ENCODE measurements at regions not wholly inside any gene's neighbourhood (a gene's known extent, or its start where the extent isn't known, plus 50 kb on each side); places are given as distances from the start of the nearest gene placed in this dataset.

DNA sequence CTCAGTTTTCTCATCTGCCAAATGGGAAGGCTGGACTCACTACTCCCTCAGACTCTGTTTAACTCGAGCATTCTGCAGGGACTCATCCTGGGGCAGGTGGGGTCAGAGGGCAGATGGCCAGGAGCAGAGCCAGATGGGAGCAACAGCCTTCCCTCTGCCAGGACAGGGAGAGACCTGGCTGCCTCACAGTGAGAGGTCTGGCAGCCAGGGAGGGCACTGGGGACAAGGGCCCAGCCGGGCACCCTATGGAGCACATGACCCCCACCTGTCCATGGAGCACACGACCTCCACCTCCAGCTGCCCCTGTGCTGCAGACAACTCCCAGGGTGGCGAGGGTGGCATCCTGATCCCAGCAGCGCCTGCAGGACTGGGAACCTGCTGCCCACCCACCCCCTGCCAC is 67.4 kb downstream of the IGLL1 start:
- Histone ChIP-seq H3K9me3 (ENCODE audit: low read length) (no peaks in the 10 kb centered on the region), H3K4me1 (ENCODE audit: insufficient read depth, low read length) (peaks cover 71% of the 10 kb centered on the region), H3K27ac (ENCODE audit: extremely low read length, insufficient read depth, low read length) (no peak overlapping the region), H3K79me2 (ENCODE audit: insufficient read depth, low read length) (no peaks in the 10 kb centered on the region), H3K27me3 (ENCODE audit: control insufficient read depth in 1 of 2, insufficient read depth in 2 of 2, low read length in 2 of 2) (no peaks in the 10 kb centered on the region), H2AFZ (ENCODE audit: low read length) (no peak overlapping the region), H4K20me1 (ENCODE audit: insufficient read depth, low read length) (no peaks in the 10 kb centered on the region), H3K4me2 (ENCODE audit: low read depth, low read length) (no peak overlapping the region), H3K4me3 (replicated peaks in 1 of 3; ENCODE audit: insufficient read depth in 1 of 3, low read depth in 2 of 3, low read length in 3 of 3) (no peak overlapping the region), H3K9ac (ENCODE audit: insufficient read depth, low read depth, low read length) (no peak overlapping the region), H3K36me3 (replicated peaks in 1 of 2; ENCODE audit: control insufficient read depth in 1 of 2, insufficient read depth in 2 of 2, low read length in 2 of 2) (no peaks in the 10 kb centered on the region)
- ATAC-seq (no peak), FAIRE-seq (no peak), DNase-seq (ENCODE audit: low spot score) (no peak)
- TF ChIP-seq ZNF598 (CRISPR knock-in tag; IDR thresholded peaks at IDR 0.05; ENCODE audit: borderline replicate concordance) (no peak), ATF1 (CRISPR knock-in tag; IDR thresholded peaks at IDR 0.05) (no peak), ZNF629 (CRISPR knock-in tag; conservative IDR thresholded peaks at IDR 0.05) (peak; percentile 71)
- in situ Hi-C loops (cut with HindIII; ENCODE audit: extremely low pct_ligation_motif_present, low pct_unique_long_range_greater_than_20kb) (no loop called here), intact Hi-C loops (cut with micrococcal nuclease; ENCODE audit: unreplicated experiment) (no loop called here)
- POLR2A ChIA-PET, result no interaction called here
- BruUV-seq (replicated peaks), result no TSS peak
- WGBS (ENCODE audit: low lambda C conversion rate), result 86% methylated on average over 3 of the region's 5 CpGs
- CTCF ChIA-PET (ENCODE audit: low intra/inter-chr PET ratio, low total read pairs), result no interaction called here

DNA sequence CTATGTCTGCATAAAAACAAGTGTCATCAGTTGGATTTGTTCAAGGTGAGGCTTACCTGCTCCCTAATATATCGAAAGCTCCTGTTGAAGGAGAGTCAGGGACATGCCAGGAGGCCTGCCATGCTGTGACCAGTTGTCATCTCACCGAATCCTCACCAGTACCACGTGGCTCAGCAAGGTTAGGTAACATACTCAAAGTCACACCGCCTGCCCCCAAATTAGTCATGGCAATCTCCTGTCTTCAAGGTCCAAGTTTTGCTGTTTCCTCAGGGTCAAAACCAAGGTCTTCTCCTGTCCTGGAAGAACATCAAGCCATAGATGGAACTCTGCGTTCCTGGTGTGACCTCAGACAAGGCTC is 67.8 kb downstream of the IGLL1 start:
- H3K9me3 ChIP-seq (ENCODE audit: low read length), result no peaks in the 10 kb centered on the region
- TF ChIP-seq PRPF4 (IDR thresholded peaks at IDR 0.05; ENCODE audit: low read depth, low read length, poor library complexity, severe bottlenecking) (no peak), ZNF256 (CRISPR knock-in tag; conservative IDR thresholded peaks at IDR 0.05) (no peak), BHLHE40 (IDR thresholded peaks at IDR 0.05; ENCODE audit: low read length) (no peak), GTF2F1 (IDR thresholded peaks at IDR 0.05; ENCODE audit: low read length) (no peak), ZNF138 (CRISPR knock-in tag; IDR thresholded peaks at IDR 0.05; ENCODE audit: low read depth) (no peak), AGO1 (IDR thresholded peaks at IDR 0.05; ENCODE audit: low read depth, low read length, poor library complexity, severe bottlenecking) (no peak), ZNF773 (CRISPR knock-in tag; IDR thresholded peaks at IDR 0.05; ENCODE audit: borderline replicate concordance) (no peak)
- H3K4me1 ChIP-seq (ENCODE audit: insufficient read depth, low read length), result peaks cover 71% of the 10 kb centered on the region
- H2AFZ ChIP-seq (ENCODE audit: low read length), result no peak overlapping the region
- in situ Hi-C loops (cut with HindIII; ENCODE audit: extremely low pct_ligation_motif_present, low pct_unique_long_range_greater_than_20kb) (no loop called here), intact Hi-C loops (cut with micrococcal nuclease; ENCODE audit: unreplicated experiment) (no loop called here)
- no peak for DNase-seq (ENCODE audit: low spot score)
- no peak overlapping the region for H3K4me2 ChIP-seq (ENCODE audit: low read depth, low read length)
- BruUV-seq (replicated peaks), result no TSS peak
- POLR2A ChIA-PET, result no interaction called here
- no peak for ATAC-seq
- H3K4me3 ChIP-seq (replicated peaks in 1 of 3; ENCODE audit: insufficient read depth in 1 of 3, low read depth in 2 of 3, low read length in 3 of 3), result no peak overlapping the region
- 100% methylated on average over 2 of the region's 5 CpGs for WGBS (ENCODE audit: low lambda C conversion rate)
- no peaks in the 10 kb centered on the region for H3K27me3 ChIP-seq (ENCODE audit: control insufficient read depth in 1 of 2, insufficient read depth in 2 of 2, low read length in 2 of 2)
- no peak overlapping the region for H3K27ac ChIP-seq (ENCODE audit: extremely low read length, insufficient read depth, low read length)
- no peak for FAIRE-seq
- no peaks in the 10 kb centered on the region for H3K36me3 ChIP-seq (replicated peaks in 1 of 2; ENCODE audit: control insufficient read depth in 1 of 2, insufficient read depth in 2 of 2, low read length in 2 of 2)
- CTCF ChIA-PET (ENCODE audit: low intra/inter-chr PET ratio, low total read pairs), result no interaction called here
- no peaks in the 10 kb centered on the region for H4K20me1 ChIP-seq (ENCODE audit: insufficient read depth, low read length)
- H3K79me2 ChIP-seq (ENCODE audit: insufficient read depth, low read length), result no peaks in the 10 kb centered on the region
- no peak overlapping the region for H3K9ac ChIP-seq (ENCODE audit: insufficient read depth, low read depth, low read length)
